MCF 10A (cell line): ENCODE measurements at regions not wholly inside any gene's neighbourhood (a gene's known extent, or its start where the extent isn't known, plus 50 kb on each side); places are given as distances from the start of the nearest gene placed in this dataset.

ENCODE experiments used
- BruUV-seq: library from RNA; stranded (reverse); fragments of 400-500 nt; replicated peaks from 2 replicates; lab custom pipeline; 2021; lab: Mats Ljungman, UMichigan
- CTCF ChIA-PET: fragments of 300-600 bp; sonication (Branson Sonifier 250); formaldehyde crosslinking; extraction: SDS; loops from one replicate; lab custom pipeline; 2021; ENCODE audit warnings: antibody characterized with exemption, inconsistent platforms; lab: Yijun Ruan, JAX
- POLR2A ChIA-PET: fragments of 300-600, 350-650 bp; sonication (Branson Sonifier 250); formaldehyde crosslinking; extraction: SDS; loops from one replicate; lab custom pipeline; 2020; ENCODE audit warnings: antibody characterized with exemption, inconsistent platforms; lab: Yijun Ruan, JAX
- DNase-seq: peaks from one replicate; pipeline ENCODE4 v3.0.0-alpha.2; 2018; ENCODE audit not compliant: unreplicated experiment
- H3K27ac Mint-ChIP-seq: one replicate; pipeline ENCODE4 v1.8.0; 2022; ENCODE audit warnings: mild to moderate bottlenecking, low read depth, mixed read lengths; ENCODE audit not compliant: unreplicated experiment
- H3K27me3 Mint-ChIP-seq: one replicate; pipeline ENCODE4 v1.8.0; 2022; ENCODE audit warnings: mixed read lengths; ENCODE audit not compliant: insufficient read depth, unreplicated experiment
- H3K36me3 Mint-ChIP-seq: one replicate; pipeline ENCODE4 v1.8.0; 2022; ENCODE audit warnings: mild to moderate bottlenecking, moderate library complexity, mixed read lengths; ENCODE audit not compliant: insufficient read depth, unreplicated experiment
- H3K4me1 Mint-ChIP-seq: one replicate; pipeline ENCODE4 v1.8.0; 2022; ENCODE audit warnings: mixed read lengths; ENCODE audit not compliant: insufficient read depth, unreplicated experiment
- H3K4me3 Mint-ChIP-seq: one replicate; pipeline ENCODE4 v1.8.0; 2022; ENCODE audit warnings: mild to moderate bottlenecking, moderate library complexity, mixed read lengths; ENCODE audit not compliant: unreplicated experiment
- H3K9me3 Mint-ChIP-seq: one replicate; pipeline ENCODE4 v1.8.0; 2022; ENCODE audit warnings: mixed read lengths; ENCODE audit not compliant: unreplicated experiment
- intact Hi-C: fragments of 100-400 bp; cut with micrococcal nuclease; formaldehyde crosslinking; loops from 2 replicates; pipeline ENCODE4 v1.14.1; 2022
- TF ChIP-seq, protein P1 (sequence below): fragments of 200-600 bp; IDR thresholded peaks from one replicate; pipeline ENCODE4 v1.8.0; 2022; ENCODE audit warnings: antibody characterized with exemption, mild to moderate bottlenecking; ENCODE audit not compliant: unreplicated experiment

DNA sequence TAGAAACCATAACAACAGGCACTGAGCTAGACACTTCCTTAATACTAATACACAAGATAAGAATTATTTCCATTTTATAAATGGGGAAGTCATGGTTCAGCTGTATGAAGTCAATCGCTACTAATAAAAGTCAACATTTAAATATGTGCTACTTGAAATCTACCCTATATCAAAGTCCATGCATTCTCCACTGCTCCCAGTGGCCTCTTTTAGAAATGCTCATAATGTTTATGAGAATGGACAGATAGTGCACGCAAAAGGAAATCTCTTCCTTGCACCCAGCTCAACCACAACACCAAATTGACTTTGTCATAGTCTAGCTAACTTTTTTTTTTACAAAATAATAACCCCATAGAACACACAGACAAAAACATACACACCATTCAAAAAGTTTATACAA is 281.7 kb upstream of the CXADR start:
- no peaks in the 10 kb centered on the region for H3K4me1 Mint-ChIP-seq
- no peaks in the 10 kb centered on the region for H3K36me3 Mint-ChIP-seq
- intact Hi-C loops: no loop called here
- CTCF ChIA-PET: interaction anchor here (0.6 to 1.3 kb wide), 3 partner anchors 9 to 274 kb away, joined by 3 to 4 read pairs (median 4); no protein-coding TSS in a partner anchor
- no TSS peak for BruUV-seq
- POLR2A ChIA-PET: interaction anchor here (1.3 kb wide), 1 partner anchor 14 kb away, joined by 4 read pairs; no protein-coding TSS in a partner anchor
- H3K4me3 Mint-ChIP-seq: no peak overlapping the region
- no peaks in the 10 kb centered on the region for H3K27me3 Mint-ChIP-seq
- H3K9me3 Mint-ChIP-seq: peaks cover 16% of the 10 kb centered on the region
- TF ChIP-seq, protein P1, sequence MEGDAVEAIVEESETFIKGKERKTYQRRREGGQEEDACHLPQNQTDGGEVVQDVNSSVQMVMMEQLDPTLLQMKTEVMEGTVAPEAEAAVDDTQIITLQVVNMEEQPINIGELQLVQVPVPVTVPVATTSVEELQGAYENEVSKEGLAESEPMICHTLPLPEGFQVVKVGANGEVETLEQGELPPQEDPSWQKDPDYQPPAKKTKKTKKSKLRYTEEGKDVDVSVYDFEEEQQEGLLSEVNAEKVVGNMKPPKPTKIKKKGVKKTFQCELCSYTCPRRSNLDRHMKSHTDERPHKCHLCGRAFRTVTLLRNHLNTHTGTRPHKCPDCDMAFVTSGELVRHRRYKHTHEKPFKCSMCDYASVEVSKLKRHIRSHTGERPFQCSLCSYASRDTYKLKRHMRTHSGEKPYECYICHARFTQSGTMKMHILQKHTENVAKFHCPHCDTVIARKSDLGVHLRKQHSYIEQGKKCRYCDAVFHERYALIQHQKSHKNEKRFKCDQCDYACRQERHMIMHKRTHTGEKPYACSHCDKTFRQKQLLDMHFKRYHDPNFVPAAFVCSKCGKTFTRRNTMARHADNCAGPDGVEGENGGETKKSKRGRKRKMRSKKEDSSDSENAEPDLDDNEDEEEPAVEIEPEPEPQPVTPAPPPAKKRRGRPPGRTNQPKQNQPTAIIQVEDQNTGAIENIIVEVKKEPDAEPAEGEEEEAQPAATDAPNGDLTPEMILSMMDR: no peak
- no peak overlapping the region for H3K27ac Mint-ChIP-seq
- DNase-seq: no peak

DNA sequence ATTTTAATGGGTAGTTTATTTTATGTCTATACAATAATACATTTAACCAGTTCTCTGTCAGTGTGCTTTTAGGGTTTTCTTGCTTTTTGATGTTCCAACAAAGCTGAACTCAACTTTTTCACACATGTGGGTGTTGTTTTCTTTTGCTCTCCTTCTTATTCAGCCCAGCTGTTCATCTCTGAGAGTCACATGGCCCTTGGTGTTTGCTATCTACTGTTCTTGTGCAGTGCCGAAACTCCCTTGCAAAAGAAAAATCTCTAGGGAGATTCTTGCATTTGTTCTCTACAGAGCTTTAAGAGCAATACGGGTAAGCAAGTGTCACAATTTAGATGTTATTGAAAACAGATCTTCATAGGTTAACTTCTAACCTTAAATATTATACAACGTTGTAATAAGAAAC is 281.1 kb upstream of the CXADR start:
- Mint-ChIP-seq H3K27ac (no peak overlapping the region), H3K9me3 (peaks cover 13% of the 10 kb centered on the region), H3K4me3 (no peak overlapping the region), H3K36me3 (no peaks in the 10 kb centered on the region), H3K27me3 (no peaks in the 10 kb centered on the region), H3K4me1 (no peaks in the 10 kb centered on the region)
- TF ChIP-seq, protein P1: no peak
- BruUV-seq: no TSS peak
- CTCF ChIA-PET: interaction anchor here (0.6 to 1.2 kb wide), 3 partner anchors 9 to 274 kb away, joined by 3 to 4 read pairs (median 3); no protein-coding TSS in a partner anchor
- no peak for DNase-seq
- POLR2A ChIA-PET: interaction anchor here (1.3 kb wide), 1 partner anchor 14 kb away, joined by 4 read pairs; no protein-coding TSS in a partner anchor
- intact Hi-C loops: no loop called here

- Mint-ChIP-seq H3K4me3 (no peak overlapping the region), H3K9me3 (no peaks in the 10 kb centered on the region), H3K27me3 (no peaks in the 10 kb centered on the region), H3K27ac (no peak overlapping the region), H3K36me3 (no peaks in the 10 kb centered on the region), H3K4me1 (no peaks in the 10 kb centered on the region)
- ChIA-PET POLR2A (no interaction called here), CTCF (no interaction called here)
- no peak for DNase-seq
- BruUV-seq: no TSS peak
- TF ChIP-seq, protein P1: no peak
- intact Hi-C loops: no loop called here
Measured at GRCh38 chr21:17238468-17238867, 274.4 kb upstream of the CXADR start.

- DNase-seq: peak; percentile 60
- POLR2A ChIA-PET: interaction anchor here (0.9 kb wide), 1 partner anchor 11 kb away, joined by 3 read pairs; no protein-coding TSS in a partner anchor
- CTCF ChIA-PET: interaction anchor here (1.0 kb wide), 1 partner anchor 19 kb away, joined by 5 read pairs; no protein-coding TSS in a partner anchor
- no peak overlapping the region for H3K27ac Mint-ChIP-seq
- H3K27me3 Mint-ChIP-seq: no peaks in the 10 kb centered on the region
- no peaks in the 10 kb centered on the region for H3K9me3 Mint-ChIP-seq
- no TSS peak for BruUV-seq
- no peaks in the 10 kb centered on the region for H3K36me3 Mint-ChIP-seq
- intact Hi-C loops: no loop called here
- no peaks in the 10 kb centered on the region for H3K4me1 Mint-ChIP-seq
- TF ChIP-seq, protein P1: no peak
- H3K4me3 Mint-ChIP-seq: no peak overlapping the region
Measured at GRCh38 chr21:17250778-17251241, 262.0 kb upstream of the CXADR start.
